HG02610 (cell line): ENCODE measurements at regions not wholly inside any gene's neighbourhood (a gene's known extent, or its start where the extent isn't known, plus 50 kb on each side); places are given as distances from the start of the nearest gene placed in this dataset.

Source experiments
- ATAC-seq: cut with Tn5 transposase; IDR thresholded peaks from one replicate; pipeline ENCODE4 v1.9.1; 2021; ENCODE audit warnings: mild to moderate bottlenecking, moderate library complexity; ENCODE audit not compliant: unreplicated experiment

DNA sequence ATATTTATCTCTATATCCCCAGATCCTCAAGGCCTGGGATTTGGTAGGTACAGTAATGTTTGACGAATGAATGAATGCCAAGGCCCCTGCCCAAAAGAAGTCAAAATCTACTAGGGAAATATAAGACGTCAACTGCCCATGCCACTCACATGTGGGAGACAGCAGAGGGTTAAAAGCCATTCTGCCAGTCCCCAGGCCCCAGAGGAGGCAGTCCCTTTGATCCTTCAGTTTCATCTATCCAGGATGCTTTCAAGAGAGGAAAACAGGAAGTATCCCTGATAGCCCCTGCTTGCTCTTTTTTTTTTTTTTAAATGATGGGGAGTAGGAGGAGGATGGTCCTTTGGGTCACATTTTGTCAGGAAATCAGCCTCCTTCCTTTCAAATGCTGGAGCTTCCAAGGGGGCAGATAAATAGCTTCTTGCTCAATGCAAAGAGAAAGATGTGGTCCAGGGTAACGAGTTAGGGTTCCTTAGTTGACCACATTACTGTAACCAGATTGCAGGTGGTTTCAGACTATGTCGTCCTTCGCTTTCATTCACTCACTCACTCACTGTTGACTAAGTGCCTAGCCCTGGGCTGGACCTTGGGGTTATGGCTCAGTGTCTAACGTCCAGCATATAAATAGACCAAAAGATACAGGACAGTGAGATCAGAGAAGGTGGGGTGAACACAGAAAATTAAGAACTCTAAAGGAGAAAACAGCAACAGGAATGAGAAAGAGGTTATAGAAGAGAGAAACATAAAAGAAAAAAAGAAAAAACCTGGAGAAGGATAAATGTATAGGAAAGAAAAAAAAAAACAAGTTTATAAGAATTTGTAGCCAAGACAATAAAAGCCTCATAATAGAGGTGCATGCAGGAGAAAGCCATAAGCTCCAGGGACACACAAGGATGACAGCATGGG is 64.6 kb upstream of the PIM1 start:
- no peak for ATAC-seq

DNA sequence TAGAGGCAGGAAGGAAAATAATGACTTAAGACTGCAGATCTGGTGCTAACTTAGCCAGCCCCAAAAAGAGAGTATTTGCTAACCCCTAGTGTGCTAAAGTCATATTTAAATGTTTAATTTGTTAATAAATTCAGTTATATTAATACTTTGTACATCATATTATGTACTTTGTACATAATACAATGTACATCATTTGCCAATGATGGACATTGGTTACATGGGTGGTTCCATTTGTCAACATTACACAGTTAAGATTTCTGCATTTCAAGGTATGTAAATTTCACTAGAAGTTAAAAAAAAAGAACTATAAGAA is 63.9 kb upstream of the PIM1 start:
- no peak for ATAC-seq

DNA sequence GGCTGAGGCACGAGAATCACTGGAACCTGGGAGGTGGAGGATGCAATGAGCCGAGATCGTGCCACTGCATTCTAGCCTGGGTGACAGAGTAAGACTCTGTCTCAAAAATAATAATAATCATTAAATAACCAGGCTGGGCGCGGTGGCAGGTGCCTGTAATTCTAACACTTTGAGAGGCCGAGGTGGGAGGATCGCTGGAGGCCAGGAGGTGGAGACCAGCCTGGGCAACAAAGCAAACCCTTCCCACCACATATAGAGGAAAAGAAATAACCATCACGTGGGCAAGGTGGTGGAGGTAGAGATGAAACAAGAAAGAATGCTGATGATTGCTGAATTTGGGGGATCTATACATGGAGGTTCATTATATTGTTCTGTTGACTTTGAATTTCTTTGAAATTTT is 63.4 kb upstream of the PIM1 start:
- no peak for ATAC-seq

DNA sequence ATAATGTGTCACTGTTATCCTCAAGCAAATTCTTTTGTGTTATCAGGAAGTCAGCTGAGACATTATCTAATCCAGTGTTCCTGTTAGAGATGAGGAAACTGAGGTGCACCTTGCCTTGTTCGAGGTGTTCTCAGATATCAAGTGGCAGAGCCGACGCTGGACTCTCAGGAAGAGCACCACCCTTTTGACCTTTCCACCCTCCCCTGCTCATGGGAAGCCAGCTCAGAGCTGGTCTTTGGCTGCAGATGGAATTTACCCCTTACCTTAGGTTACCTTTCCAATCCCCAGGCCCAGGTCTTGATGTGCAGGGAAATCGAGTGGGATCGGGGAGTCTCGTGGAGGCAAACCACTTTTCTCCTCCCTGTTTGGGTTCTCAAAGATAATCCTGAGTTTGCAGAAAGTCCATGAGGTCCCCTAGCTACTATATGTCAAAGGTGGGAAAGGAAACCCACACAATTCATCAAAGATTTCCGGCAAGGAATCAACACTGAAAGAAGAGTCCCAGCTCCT is 62.9 kb upstream of the PIM1 start:
- no peak for ATAC-seq

DNA sequence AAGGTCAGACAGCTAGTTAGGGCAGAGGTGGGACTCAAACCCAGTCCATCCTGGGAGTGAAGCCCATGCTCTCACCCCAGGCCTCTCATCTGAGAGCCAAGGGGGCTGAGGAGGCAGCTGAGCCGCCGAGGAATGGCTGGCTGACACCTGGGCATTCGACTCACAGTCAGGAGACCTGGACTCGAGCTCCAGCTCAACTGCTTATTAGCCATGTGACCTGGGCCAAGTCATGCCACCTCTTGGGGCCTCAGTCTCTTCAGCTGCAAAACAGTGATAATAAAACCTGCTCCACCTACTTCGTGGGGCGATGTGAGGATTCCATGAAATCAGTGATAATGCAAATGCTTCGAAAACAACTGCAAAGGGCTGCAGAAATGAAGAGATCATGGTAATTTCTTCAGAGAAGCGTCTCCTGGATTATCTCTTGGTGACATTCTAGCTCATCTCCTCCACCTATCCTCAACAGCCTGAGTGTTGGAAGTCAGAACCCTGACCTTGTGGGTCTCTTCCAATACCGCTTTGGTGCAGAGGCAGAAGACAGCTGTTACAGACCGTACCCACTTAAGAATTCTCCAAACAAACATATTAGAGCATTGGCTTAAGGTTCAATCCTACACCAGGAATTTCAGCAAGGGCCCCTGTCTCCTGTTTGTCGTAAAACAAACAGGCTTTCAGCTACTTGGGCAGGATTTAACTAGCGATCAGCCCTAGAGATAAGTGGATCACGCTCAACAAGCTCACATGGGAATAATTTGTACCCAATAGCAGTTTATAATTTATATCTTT is 60.0 kb upstream of the PIM1 start:
- ATAC-seq = no peak

DNA sequence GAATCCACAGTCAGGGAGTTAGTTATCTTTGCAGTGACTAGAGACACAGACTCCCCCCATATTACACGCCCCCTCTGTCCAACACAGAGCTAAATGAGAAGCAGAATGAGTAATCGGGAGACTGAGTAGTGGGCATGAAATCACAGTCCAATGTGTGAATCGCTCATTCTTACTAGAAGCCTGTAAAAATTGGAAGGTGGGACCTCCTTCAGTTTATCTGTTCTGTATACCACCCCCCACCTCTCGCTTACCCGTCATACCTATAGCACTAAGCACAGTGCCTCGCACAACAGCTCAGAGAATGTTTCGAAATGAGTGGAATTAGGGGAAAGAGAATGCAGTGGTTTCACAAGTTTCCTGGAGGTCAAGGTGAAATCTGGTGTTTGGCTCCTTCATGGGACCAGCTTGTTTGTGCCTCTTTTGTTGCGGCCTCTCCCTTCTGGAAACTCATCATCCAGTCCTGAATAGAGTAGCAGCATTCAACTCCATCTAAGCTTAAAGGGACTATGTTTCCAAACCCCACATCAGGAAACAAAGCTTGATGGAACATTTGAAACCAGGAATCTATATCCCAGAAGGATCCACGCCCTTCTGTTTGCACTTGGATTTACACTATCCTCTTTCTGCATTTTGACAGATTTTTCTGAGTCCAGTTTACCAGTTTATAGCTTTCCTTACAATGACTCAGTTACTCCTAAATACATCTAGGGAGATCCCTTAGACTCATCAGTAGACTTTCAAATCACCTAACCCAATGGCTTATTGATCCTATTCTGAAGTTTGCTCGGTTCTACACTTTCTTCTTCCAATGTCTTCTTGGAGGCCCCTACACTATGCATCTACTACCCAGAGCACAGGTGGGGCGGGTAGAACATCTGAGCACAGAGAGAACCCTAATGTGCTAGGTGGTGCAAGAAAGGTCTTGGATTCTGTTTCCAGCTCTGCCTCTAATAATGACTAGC is 59.2 kb upstream of the PIM1 start:
- ATAC-seq = peak; percentile 78

DNA sequence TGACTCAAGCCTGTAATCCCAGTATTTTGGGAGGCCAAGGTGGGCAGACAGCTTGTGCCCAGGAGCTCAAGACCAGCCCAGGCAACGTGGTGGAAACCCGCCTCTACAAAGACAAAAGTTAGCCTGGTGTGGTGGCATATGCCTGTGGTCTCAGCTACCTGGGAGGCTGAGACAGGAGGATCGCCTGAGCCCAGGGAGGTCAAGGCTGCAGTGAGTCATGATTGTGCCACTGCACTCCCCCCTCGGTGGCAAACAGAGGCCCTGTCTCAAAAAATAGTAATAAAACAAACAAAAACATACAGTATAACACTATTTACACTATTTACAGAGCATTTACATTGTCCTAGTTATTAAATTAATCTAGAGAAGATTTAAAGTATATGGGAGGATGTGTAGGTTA is 56.0 kb upstream of the PIM1 start:
- ATAC-seq = no peak

DNA sequence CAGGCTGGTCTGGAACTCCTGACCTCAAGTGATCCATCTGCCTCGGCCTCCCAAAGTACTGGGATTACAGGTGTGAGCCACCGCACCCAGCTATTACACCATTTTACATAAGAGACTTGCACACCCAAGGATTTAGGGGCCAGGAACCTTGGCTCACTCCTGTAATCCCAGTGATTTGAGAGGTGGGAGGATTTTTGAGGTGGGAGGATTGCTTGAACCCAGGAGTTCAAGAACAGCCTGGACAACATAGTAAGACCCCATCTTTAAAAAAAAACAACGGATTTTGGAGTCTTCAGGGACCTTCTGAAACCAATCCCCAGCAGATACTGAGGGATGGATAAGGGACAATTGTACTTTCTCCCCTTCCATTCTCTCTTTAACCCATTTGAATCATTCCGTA is 55.3 kb upstream of the PIM1 start:
- ATAC-seq = no peak

DNA sequence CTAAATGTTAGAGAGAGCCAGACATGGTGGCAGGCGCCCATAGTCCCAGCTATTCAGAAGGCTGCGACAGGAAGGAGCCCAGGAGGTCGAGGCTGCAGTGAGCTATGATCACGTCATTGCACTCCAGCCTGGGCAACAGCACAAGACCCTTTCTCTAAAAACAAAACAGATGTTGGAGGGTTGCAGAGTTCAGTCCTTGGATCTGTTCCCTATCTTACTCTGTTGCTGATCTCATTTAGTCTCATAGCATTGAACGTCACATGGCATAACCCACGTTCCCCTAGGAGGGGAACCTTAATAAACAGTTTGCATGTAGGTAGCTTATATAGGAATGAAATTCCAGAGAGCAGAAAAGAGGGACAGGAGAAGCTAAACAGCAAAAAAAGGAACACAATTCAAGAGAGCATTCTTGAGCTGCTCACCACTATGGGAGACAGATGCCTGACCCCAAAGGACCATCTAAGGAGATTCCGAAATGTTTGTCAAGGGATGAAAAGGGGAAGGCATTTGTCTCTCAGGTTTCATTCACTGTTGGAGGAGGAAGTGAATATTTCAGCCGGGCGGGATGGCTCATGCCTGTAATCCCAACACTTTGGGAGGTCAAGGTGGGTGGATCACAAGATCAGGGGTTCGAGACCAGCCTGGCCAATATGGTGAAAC is 54.6 kb upstream of the PIM1 start:
- no peak for ATAC-seq

DNA sequence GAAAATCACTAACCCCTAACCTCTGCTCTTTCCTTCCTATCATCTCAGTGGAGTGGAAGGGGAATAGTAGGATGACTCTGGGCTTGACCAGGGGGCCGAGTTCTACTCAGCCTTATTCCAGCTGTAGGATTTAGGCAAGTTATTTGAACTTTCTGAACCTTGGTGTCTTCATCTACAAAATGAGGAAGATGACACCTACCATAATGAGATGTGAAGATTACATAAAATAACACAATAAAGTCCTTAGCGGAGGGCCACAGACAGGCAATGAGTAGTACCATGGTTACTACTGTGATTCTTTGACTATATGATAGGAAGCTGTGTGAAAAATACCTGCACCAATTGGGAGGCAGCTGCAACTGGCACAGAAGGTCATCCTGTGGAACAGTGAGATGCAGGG is 53.6 kb upstream of the PIM1 start:
- ATAC-seq = no peak

DNA sequence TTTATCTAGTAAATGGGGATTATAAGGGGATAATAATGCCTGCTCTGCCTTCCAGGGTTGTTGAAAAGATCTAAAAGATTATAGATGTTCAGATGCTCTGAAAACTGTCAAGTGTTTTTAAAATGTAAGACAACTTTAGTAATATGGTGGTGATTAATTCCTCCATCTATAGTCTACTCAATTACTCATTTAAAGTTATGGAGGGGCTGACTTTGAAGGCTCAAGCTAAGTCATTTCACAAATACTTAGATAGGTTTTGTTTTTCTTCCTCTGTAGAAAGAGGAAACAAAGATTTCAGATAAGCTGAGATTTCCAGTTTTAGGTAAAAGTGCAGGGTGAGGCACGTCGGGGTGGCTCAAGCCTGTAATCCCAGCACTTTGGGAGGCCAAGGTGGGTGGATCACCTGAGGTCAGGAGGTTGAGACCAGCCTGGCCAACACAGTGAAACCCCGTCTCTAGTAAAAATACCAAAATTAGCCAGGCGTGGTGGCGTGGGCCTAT is 50.5 kb upstream of the PIM1 start:
- no peak for ATAC-seq
